Testis (tissue), 2 donors: ENCODE measurements at regions not wholly inside any gene's neighbourhood (a gene's known extent, or its start where the extent isn't known, plus 50 kb on each side); places are given as distances from the start of the nearest gene placed in this dataset.

ENCODE experiments used
- DNase-seq: peaks from one replicate; pipeline ENCODE4 v3.0.0-alpha.2; 2019
- H3K27ac ChIP-seq, 2 donors: fragments of 200-600 bp; sonication (generic); one replicate each; pipeline ENCODE4 v1.5.1; 2019
- H3K27me3 ChIP-seq: fragments of 200-600 bp; sonication (generic); one replicate; pipeline ENCODE4 v1.5.1; 2019
- H3K36me3 ChIP-seq: fragments of 200-600 bp; sonication (generic); one replicate; pipeline ENCODE4 v1.5.1; 2017; ENCODE audit warnings: low read depth; ENCODE audit errors: missing control alignments
- H3K4me1 ChIP-seq: fragments of 200-600 bp; sonication (generic); one replicate; pipeline ENCODE4 v1.5.1; 2019
- H3K4me3 ChIP-seq, 2 donors: fragments of 200-600 bp; sonication (generic); one replicate each; pipeline ENCODE4 v1.5.1; 2017 to 2019
- H3K9me3 ChIP-seq: fragments of 200-600 bp; sonication (generic); one replicate; pipeline ENCODE4 v1.5.1; 2017
- POLR2A ChIP-seq: fragments of 450-650 bp; IDR thresholded peaks from one replicate; pipeline ENCODE4 v1.6.1; 2017; ENCODE audit warnings: antibody characterized with exemption, mild to moderate bottlenecking, moderate library complexity
- whole genome bisulfite sequencing, 2 donors: methylation state at CpG; one replicate each; pipeline ENCODE4 v1.1.5; 2018; 5-methylcytosine and 5-hydroxymethylcytosine counted together
- intact Hi-C: fragments of 100-400 bp; cut with DNase I; formaldehyde crosslinking; loops from one replicate; pipeline ENCODE4 v1.15.1; 2023; ENCODE audit warnings: low total_unique reads
- TF ChIP-seq, protein P1 (sequence below), 3 experiments: fragments of 450-650 bp in 2 of 3; fragments of 200-600 bp in 1 of 3; sonication (generic) in 1 of 3; IDR thresholded peaks; one replicate each; pipeline ENCODE4 v1.5.1; 2016 to 2019; ENCODE audit warnings: antibody characterized with exemption in 3 of 3, mild to moderate bottlenecking in 2 of 3, moderate library complexity in 1 of 3

DNA sequence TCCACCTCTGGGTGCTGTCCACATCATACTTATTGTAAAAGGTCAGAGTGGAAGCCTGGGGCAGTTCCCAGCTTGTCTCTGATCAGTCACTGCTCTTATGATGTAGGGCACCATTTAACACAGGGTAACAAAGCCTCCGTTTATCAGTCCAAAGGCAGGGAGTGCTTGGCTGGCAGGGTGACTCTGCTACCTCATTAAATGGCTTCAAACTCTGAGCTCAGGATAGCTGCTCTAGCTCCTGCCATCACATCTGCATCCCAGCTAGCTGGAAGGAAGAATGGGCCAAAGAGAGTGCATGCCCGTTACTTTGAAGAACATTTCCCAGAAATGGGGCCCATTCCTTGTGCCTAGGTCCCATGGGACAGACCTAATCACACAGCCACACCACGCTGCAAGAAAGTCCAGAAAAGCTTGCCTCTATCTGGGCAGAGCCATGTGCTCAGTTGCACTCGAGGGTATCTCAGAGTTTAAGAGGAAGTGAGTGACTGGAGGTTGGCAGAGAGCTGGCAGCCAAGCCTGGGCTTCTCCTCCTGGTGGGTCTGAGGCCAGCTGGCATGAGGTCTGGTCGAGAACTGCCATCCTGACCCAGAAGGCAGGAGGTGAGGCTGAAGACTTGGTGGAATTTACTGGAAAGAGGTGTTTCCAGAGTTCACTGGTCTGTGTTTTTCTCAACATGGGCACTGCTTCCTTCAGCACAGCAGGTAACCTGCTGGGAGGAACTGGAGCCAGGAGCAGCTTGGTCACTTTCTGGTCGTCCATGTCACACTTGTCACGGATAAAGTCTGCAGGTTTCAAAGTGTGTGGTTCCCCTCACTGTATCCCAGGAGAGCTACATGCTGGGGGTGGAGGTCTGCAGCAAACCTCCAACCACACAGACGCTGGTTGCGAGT, 935.7 kb downstream of the BRD1 start:
- WGBS, 2 donors = 84 to 85% methylated on average over 8 to 9 of the region's 9 CpGs
- no peaks in the 10 kb centered on the region for H3K4me1 ChIP-seq
- intact Hi-C loops = no loop called here
- no peak overlapping the region for H3K4me3 ChIP-seq
- DNase-seq = no peak
- no peak overlapping the region for H3K27ac ChIP-seq
- TF ChIP-seq, protein P1, sequence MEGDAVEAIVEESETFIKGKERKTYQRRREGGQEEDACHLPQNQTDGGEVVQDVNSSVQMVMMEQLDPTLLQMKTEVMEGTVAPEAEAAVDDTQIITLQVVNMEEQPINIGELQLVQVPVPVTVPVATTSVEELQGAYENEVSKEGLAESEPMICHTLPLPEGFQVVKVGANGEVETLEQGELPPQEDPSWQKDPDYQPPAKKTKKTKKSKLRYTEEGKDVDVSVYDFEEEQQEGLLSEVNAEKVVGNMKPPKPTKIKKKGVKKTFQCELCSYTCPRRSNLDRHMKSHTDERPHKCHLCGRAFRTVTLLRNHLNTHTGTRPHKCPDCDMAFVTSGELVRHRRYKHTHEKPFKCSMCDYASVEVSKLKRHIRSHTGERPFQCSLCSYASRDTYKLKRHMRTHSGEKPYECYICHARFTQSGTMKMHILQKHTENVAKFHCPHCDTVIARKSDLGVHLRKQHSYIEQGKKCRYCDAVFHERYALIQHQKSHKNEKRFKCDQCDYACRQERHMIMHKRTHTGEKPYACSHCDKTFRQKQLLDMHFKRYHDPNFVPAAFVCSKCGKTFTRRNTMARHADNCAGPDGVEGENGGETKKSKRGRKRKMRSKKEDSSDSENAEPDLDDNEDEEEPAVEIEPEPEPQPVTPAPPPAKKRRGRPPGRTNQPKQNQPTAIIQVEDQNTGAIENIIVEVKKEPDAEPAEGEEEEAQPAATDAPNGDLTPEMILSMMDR (IDR thresholded peaks at IDR 0.05) = no peak
- TF ChIP-seq POLR2A = no peak
- no peaks in the 10 kb centered on the region for H3K9me3 ChIP-seq
- H3K27me3 ChIP-seq = no peaks in the 10 kb centered on the region
- H3K36me3 ChIP-seq = no peaks in the 10 kb centered on the region

- 77 to 81% methylated on average over 13 to 14 of the region's 14 CpGs for WGBS, 2 donors
- H3K27ac ChIP-seq = no peak overlapping the region
- intact Hi-C loops = no loop called here
- H3K4me3 ChIP-seq = no peak overlapping the region
- no peaks in the 10 kb centered on the region for H3K9me3 ChIP-seq
- no peaks in the 10 kb centered on the region for H3K36me3 ChIP-seq
- TF ChIP-seq, protein P1 (IDR thresholded peaks at IDR 0.05) = no peak
- no peak for TF ChIP-seq POLR2A
- no peaks in the 10 kb centered on the region for H3K27me3 ChIP-seq
- no peak for DNase-seq
- no peaks in the 10 kb centered on the region for H3K4me1 ChIP-seq
Observed at GRCh38 chr22:48890693-48891554, 936.7 kb downstream of the BRD1 start.

- Histone ChIP-seq H3K9me3 (no peaks in the 10 kb centered on the region), H3K4me1 (no peaks in the 10 kb centered on the region), H3K4me3 (no peak overlapping the region), H3K36me3 (no peaks in the 10 kb centered on the region), H3K27ac (no peak overlapping the region), H3K27me3 (no peaks in the 10 kb centered on the region)
- WGBS, 2 donors = 73 to 79% methylated on average over 19 to 22 of the region's 22 CpGs
- no peak for TF ChIP-seq POLR2A
- TF ChIP-seq, protein P1 (IDR thresholded peaks at IDR 0.05) = no peak
- DNase-seq = no peak
- intact Hi-C loops = no loop called here
Observed at GRCh38 chr22:48889887-48890692, 937.6 kb downstream of the BRD1 start.

GRCh38 chr22:48889209-48889830, 938.4 kb downstream of the BRD1 start:
- no peak overlapping the region for H3K4me3 ChIP-seq
- no peak overlapping the region for H3K27ac ChIP-seq
- DNase-seq = no peak
- H3K4me1 ChIP-seq = no peaks in the 10 kb centered on the region
- no peaks in the 10 kb centered on the region for H3K36me3 ChIP-seq
- no peaks in the 10 kb centered on the region for H3K9me3 ChIP-seq
- TF ChIP-seq POLR2A = no peak
- TF ChIP-seq, protein P1 (IDR thresholded peaks at IDR 0.05) = no peak
- H3K27me3 ChIP-seq = no peaks in the 10 kb centered on the region
- 87 to 94% methylated on average over 13 to 14 of the region's 14 CpGs for WGBS, 2 donors
- intact Hi-C loops = no loop called here
